HG02943 (cell line): ENCODE measurements at regions not wholly inside any gene's neighbourhood (a gene's known extent, or its start where the extent isn't known, plus 50 kb on each side); places are given as distances from the start of the nearest gene placed in this dataset.

Experiments
- ATAC-seq: cut with Tn5 transposase; IDR thresholded peaks from one replicate; pipeline ENCODE4 v1.9.1; 2021; ENCODE audit warnings: mild to moderate bottlenecking, low read depth, moderate library complexity; ENCODE audit not compliant: unreplicated experiment

GRCh38 chr3:168858327-168858726, 762.6 kb upstream of the GOLIM4 start:
- ATAC-seq = no peak

GRCh38 chr3:168850109-168850508, 754.4 kb upstream of the GOLIM4 start:
- ATAC-seq = no peak

GRCh38 chr3:168847291-168847883, 751.7 kb upstream of the GOLIM4 start:
- ATAC-seq = peak; percentile 75

GRCh38 chr3:168844894-168845482, 749.3 kb upstream of the GOLIM4 start:
- ATAC-seq = no peak

GRCh38 chr3:168844472-168844871, 748.7 kb upstream of the GOLIM4 start:
- no peak for ATAC-seq

- no peak for ATAC-seq
Observed at GRCh38 chr3:168843481-168843880, 747.8 kb upstream of the GOLIM4 start.

GRCh38 chr3:168839653-168840052, 743.9 kb upstream of the GOLIM4 start:
- ATAC-seq = no peak

GRCh38 chr3:168834558-168834957, 738.8 kb upstream of the GOLIM4 start:
- no peak for ATAC-seq

GRCh38 chr3:168828943-168829342, 733.2 kb upstream of the GOLIM4 start:
- ATAC-seq = no peak

GRCh38 chr3:168828536-168828935, 732.8 kb upstream of the GOLIM4 start:
- ATAC-seq = no peak

- no peak for ATAC-seq
Observed at GRCh38 chr3:168828014-168828413, 732.3 kb upstream of the GOLIM4 start.

- no peak for ATAC-seq
Observed at GRCh38 chr3:168824107-168824506, 728.4 kb upstream of the GOLIM4 start.

GRCh38 chr3:168823466-168823865, 727.7 kb upstream of the GOLIM4 start:
- ATAC-seq = no peak

- no peak for ATAC-seq
Observed at GRCh38 chr3:168820810-168821415, 725.2 kb upstream of the GOLIM4 start.

GRCh38 chr3:168817177-168817576, 721.5 kb upstream of the GOLIM4 start:
- ATAC-seq = no peak

- ATAC-seq = no peak
Observed at GRCh38 chr3:168815946-168816345, 720.2 kb upstream of the GOLIM4 start.

- no peak for ATAC-seq
Observed at GRCh38 chr3:168813225-168813802, 717.6 kb upstream of the GOLIM4 start.

- no peak for ATAC-seq
Observed at GRCh38 chr3:168812234-168812633, 716.5 kb upstream of the GOLIM4 start.

- no peak for ATAC-seq
Observed at GRCh38 chr3:168808596-168808995, 712.9 kb upstream of the GOLIM4 start.

GRCh38 chr3:168807448-168807847, 711.7 kb upstream of the GOLIM4 start:
- no peak for ATAC-seq

- ATAC-seq = no peak
Observed at GRCh38 chr3:168806871-168807270, 711.1 kb upstream of the GOLIM4 start.

- no peak for ATAC-seq
Observed at GRCh38 chr3:168803536-168803935, 707.8 kb upstream of the GOLIM4 start.
